Neural cell (in vitro differentiated cells): ENCODE measurements at regions not wholly inside any gene's neighbourhood (a gene's known extent, or its start where the extent isn't known, plus 50 kb on each side); places are given as distances from the start of the nearest gene placed in this dataset.

Source experiments
- H2AFZ ChIP-seq: fragments of 200-600, 300-800 bp; sonication (generic), shearing (Covaris generic); 2 replicates; pipeline ENCODE4 v1.6.0; 2014; ENCODE audit warnings: low read depth, mild to moderate bottlenecking, antibody characterized with exemption, low read length, moderate library complexity
- H3F3A ChIP-seq: fragments of 200-600 bp; shearing (Covaris generic); 2 replicates; pipeline ENCODE4 v1.6.1; 2016; ENCODE audit warnings: mild to moderate bottlenecking, moderate library complexity, mixed read lengths, antibody characterized with exemption, low read length; ENCODE audit not compliant: insufficient read depth, poor library complexity, severe bottlenecking
- H3K27ac ChIP-seq: fragments of 200-600, 300-800 bp; sonication (generic), shearing (Covaris generic); 2 replicates; pipeline ENCODE4 v1.5.1; 2014; ENCODE audit warnings: mild to moderate bottlenecking, low read length, moderate library complexity
- H3K27me3 ChIP-seq: fragments of 300-800, 200-600 bp; sonication (generic), shearing (Covaris generic); 2 replicates; pipeline ENCODE4 v1.6.0; 2014; ENCODE audit warnings: mild to moderate bottlenecking, low read depth, low read length, moderate library complexity; ENCODE audit not compliant: insufficient read depth
- H3K36me3 ChIP-seq: fragments of 300-800, 200-600 bp; sonication (generic), shearing (Covaris generic); 2 replicates; pipeline ENCODE4 v1.5.1; 2014; ENCODE audit warnings: mild to moderate bottlenecking, antibody characterized with exemption, low read length, moderate library complexity; ENCODE audit not compliant: insufficient read depth
- H3K4me2 ChIP-seq: fragments of 300-800, 200-600 bp; sonication (generic), shearing (Covaris generic); 2 replicates; pipeline ENCODE4 v1.6.0; 2014; ENCODE audit warnings: mild to moderate bottlenecking, low read length
- H3K4me3 ChIP-seq: fragments of 300-800, 200-600 bp; sonication (generic), shearing (Covaris generic); 2 replicates; pipeline ENCODE4 v1.5.1; 2014; ENCODE audit warnings: mild to moderate bottlenecking, low read length, moderate library complexity
- H3K79me2 ChIP-seq: fragments of 200-600 bp; shearing (Covaris generic); replicated peaks from 2 replicates; pipeline ENCODE4 v1.6.0; 2014; ENCODE audit warnings: mild to moderate bottlenecking, low read length, moderate library complexity; ENCODE audit not compliant: insufficient read depth
- H3K9ac ChIP-seq: fragments of 300-800, 200-600 bp; sonication (generic), shearing (Covaris generic); 2 replicates; pipeline ENCODE4 v1.6.1; 2016; ENCODE audit warnings: mild to moderate bottlenecking, low read length, mixed read lengths
- H3K9me2 ChIP-seq: fragments of 200-600 bp; shearing (Covaris generic); 2 replicates; pipeline ENCODE4 v1.6.1; 2016; ENCODE audit warnings: mild to moderate bottlenecking, low read length, mixed read lengths; ENCODE audit not compliant: insufficient read depth
- H3K9me3 ChIP-seq: fragments of 200-600, 300-800 bp; sonication (generic), shearing (Covaris generic); 2 replicates; pipeline ENCODE4 v1.6.1; 2016; ENCODE audit warnings: mild to moderate bottlenecking, mixed run types, low read length, moderate library complexity, mixed read lengths
- H4K20me1 ChIP-seq: fragments of 200-600 bp; shearing (Covaris generic); 2 replicates; pipeline ENCODE4 v1.6.1; 2016; ENCODE audit warnings: mild to moderate bottlenecking, mixed run types; ENCODE audit not compliant: insufficient read depth
- EP300 ChIP-seq: fragments of 450-650 bp; conservative IDR thresholded peaks from 2 replicates; pipeline ENCODE4 v1.6.1; 2014; ENCODE audit warnings: antibody characterized with exemption, mild to moderate bottlenecking, moderate library complexity; ENCODE audit not compliant: poor library complexity, severe bottlenecking
- EZH2 ChIP-seq: fragments of 200-600, 300-800 bp; shearing (Covaris generic), sonication (generic); IDR thresholded peaks from 2 replicates; pipeline ENCODE4 v1.6.1; 2014; ENCODE audit warnings: antibody characterized with exemption, low read length, borderline replicate concordance, mild to moderate bottlenecking; ENCODE audit not compliant: insufficient read depth, poor library complexity, severe bottlenecking
- MXI1 ChIP-seq: fragments of 450-650 bp; conservative IDR thresholded peaks from 2 replicates; pipeline ENCODE4 v1.6.1; 2014; ENCODE audit warnings: antibody characterized with exemption, mild to moderate bottlenecking; ENCODE audit not compliant: poor library complexity, severe bottlenecking
- POLR2AphosphoS5 ChIP-seq: IDR thresholded peaks from 2 replicates; pipeline ENCODE4 v1.6.1; 2012
- RAD21 ChIP-seq: fragments of 450-650 bp; conservative IDR thresholded peaks from 2 replicates; pipeline ENCODE4 v1.6.1; 2014; ENCODE audit warnings: antibody characterized with exemption, mild to moderate bottlenecking, moderate library complexity
- SMC3 ChIP-seq: fragments of 450-650 bp; conservative IDR thresholded peaks from 2 replicates; pipeline ENCODE4 v1.6.1; 2014; ENCODE audit warnings: antibody characterized with exemption, mild to moderate bottlenecking, moderate library complexity; ENCODE audit not compliant: poor library complexity
- TAF1 ChIP-seq: IDR thresholded peaks from 2 replicates; pipeline ENCODE4 v1.6.1; 2012; ENCODE audit warnings: low read depth
- TF ChIP-seq, protein P1 (sequence below): fragments of 450-650 bp; IDR thresholded peaks from 2 replicates; pipeline ENCODE4 v1.5.1; 2014; ENCODE audit warnings: antibody characterized with exemption, mild to moderate bottlenecking, moderate library complexity; ENCODE audit not compliant: poor library complexity, severe bottlenecking
- TF ChIP-seq, protein P2 (sequence below): IDR thresholded peaks from 2 replicates; pipeline ENCODE4 v1.6.1; 2012; ENCODE audit warnings: borderline replicate concordance

DNA sequence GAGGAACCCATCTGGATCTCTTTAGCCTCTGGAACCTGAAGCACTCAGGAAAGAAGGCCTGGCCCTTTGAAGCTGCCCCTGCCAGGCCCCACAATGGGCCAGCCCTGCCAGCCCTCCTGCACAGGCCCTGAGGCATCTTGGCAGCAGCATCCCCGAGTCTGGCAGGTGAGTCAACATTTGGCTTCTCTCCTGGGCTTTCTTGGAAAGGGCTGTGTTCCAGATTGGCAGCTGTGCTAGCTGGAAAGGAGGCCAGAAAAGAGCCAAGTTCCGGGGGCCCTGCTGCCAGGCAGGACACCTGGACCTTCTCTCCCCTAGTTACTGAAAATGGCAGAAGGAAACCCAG lies 187.2 kb downstream of the SHQ1 start:
- Histone ChIP-seq H4K20me1 (no peaks in the 10 kb centered on the region), H3K27me3 (no peaks in the 10 kb centered on the region), H3K36me3 (no peaks in the 10 kb centered on the region), H3K27ac (no peak overlapping the region), H3K79me2 (no peaks in the 10 kb centered on the region), H2AFZ (no peak overlapping the region), H3K9ac (no peak overlapping the region), H3K9me2 (no peaks in the 10 kb centered on the region), H3K4me3 (no peak overlapping the region), H3K9me3 (no peaks in the 10 kb centered on the region), H3K4me2 (no peak overlapping the region), H3F3A (no peaks in the 10 kb centered on the region)
- TF ChIP-seq, protein P1, sequence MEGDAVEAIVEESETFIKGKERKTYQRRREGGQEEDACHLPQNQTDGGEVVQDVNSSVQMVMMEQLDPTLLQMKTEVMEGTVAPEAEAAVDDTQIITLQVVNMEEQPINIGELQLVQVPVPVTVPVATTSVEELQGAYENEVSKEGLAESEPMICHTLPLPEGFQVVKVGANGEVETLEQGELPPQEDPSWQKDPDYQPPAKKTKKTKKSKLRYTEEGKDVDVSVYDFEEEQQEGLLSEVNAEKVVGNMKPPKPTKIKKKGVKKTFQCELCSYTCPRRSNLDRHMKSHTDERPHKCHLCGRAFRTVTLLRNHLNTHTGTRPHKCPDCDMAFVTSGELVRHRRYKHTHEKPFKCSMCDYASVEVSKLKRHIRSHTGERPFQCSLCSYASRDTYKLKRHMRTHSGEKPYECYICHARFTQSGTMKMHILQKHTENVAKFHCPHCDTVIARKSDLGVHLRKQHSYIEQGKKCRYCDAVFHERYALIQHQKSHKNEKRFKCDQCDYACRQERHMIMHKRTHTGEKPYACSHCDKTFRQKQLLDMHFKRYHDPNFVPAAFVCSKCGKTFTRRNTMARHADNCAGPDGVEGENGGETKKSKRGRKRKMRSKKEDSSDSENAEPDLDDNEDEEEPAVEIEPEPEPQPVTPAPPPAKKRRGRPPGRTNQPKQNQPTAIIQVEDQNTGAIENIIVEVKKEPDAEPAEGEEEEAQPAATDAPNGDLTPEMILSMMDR = no peak
- TF ChIP-seq RAD21 (no peak), EZH2 (no peak), EP300 (no peak), MXI1 (no peak), TAF1 (no peak), SMC3 (no peak), POLR2AphosphoS5 (no peak)
- TF ChIP-seq, protein P2, sequence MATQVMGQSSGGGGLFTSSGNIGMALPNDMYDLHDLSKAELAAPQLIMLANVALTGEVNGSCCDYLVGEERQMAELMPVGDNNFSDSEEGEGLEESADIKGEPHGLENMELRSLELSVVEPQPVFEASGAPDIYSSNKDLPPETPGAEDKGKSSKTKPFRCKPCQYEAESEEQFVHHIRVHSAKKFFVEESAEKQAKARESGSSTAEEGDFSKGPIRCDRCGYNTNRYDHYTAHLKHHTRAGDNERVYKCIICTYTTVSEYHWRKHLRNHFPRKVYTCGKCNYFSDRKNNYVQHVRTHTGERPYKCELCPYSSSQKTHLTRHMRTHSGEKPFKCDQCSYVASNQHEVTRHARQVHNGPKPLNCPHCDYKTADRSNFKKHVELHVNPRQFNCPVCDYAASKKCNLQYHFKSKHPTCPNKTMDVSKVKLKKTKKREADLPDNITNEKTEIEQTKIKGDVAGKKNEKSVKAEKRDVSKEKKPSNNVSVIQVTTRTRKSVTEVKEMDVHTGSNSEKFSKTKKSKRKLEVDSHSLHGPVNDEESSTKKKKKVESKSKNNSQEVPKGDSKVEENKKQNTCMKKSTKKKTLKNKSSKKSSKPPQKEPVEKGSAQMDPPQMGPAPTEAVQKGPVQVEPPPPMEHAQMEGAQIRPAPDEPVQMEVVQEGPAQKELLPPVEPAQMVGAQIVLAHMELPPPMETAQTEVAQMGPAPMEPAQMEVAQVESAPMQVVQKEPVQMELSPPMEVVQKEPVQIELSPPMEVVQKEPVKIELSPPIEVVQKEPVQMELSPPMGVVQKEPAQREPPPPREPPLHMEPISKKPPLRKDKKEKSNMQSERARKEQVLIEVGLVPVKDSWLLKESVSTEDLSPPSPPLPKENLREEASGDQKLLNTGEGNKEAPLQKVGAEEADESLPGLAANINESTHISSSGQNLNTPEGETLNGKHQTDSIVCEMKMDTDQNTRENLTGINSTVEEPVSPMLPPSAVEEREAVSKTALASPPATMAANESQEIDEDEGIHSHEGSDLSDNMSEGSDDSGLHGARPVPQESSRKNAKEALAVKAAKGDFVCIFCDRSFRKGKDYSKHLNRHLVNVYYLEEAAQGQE = no peak

DNA sequence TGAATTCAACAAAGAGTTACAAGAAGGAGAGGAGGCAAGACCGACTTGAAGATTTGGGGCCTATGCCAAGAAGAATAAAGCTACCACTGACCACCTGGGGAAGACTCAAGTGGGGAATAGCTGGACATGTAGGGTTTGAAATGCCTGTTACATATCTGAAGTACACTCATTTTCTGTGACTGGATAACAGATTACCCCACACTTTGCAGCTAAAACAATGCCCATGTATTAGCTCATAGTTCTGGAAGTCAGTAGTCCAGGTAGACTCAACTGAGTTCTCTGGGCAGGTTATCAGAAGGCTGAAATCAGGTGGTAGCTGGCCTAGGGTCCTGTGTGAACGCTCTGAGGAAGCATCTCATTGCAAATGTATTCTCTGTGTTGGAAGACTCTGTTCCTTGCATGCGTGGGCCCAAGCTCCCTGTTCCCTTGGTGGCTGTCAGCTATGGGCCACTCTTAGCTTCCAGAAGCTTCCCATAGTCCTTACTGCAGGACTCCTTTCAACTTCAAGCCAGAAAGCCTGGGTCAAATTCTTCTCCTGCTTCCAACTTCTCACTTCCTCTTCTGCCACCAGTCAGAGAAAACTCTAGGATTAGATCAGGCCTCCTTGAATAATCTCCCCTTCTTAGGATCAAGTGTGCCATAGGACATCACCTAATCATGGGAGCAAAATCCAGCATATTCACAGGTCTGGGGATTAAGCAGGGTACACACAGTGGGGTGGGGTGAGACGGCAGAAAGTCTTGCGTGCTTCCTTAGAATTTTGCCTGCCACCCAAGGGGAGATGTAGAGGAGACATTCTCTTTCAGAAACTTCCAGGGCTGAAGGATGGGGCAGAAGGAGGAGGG lies 187.8 kb downstream of the SHQ1 start:
- no peaks in the 10 kb centered on the region for H3K27me3 ChIP-seq
- H3K27ac ChIP-seq = no peak overlapping the region
- H3K4me3 ChIP-seq = no peak overlapping the region
- H3K9ac ChIP-seq = no peak overlapping the region
- no peaks in the 10 kb centered on the region for H4K20me1 ChIP-seq
- no peak for TF ChIP-seq SMC3
- no peak for TF ChIP-seq POLR2AphosphoS5
- no peak for TF ChIP-seq TAF1
- TF ChIP-seq, protein P1 = no peak
- no peak for TF ChIP-seq EZH2
- TF ChIP-seq EP300 = no peak
- TF ChIP-seq MXI1 = no peak
- TF ChIP-seq, protein P2 = no peak
- no peak for TF ChIP-seq RAD21
- H3K79me2 ChIP-seq = no peaks in the 10 kb centered on the region
- H3F3A ChIP-seq = no peaks in the 10 kb centered on the region
- H3K9me2 ChIP-seq = no peaks in the 10 kb centered on the region
- H3K4me2 ChIP-seq = no peak overlapping the region
- H2AFZ ChIP-seq = no peak overlapping the region
- H3K36me3 ChIP-seq = no peaks in the 10 kb centered on the region
- H3K9me3 ChIP-seq = no peaks in the 10 kb centered on the region
